MCF 10A (cell line): ENCODE measurements at regions not wholly inside any gene's neighbourhood (a gene's known extent, or its start where the extent isn't known, plus 50 kb on each side); places are given as distances from the start of the nearest gene placed in this dataset.

Experiments
- BruUV-seq: library from RNA; stranded (reverse); fragments of 400-500 nt; replicated peaks from 2 replicates; lab custom pipeline; 2021; lab: Mats Ljungman, UMichigan
- CTCF ChIA-PET: fragments of 300-600 bp; sonication (Branson Sonifier 250); formaldehyde crosslinking; extraction: SDS; loops from one replicate; lab custom pipeline; 2021; ENCODE audit warnings: antibody characterized with exemption, inconsistent platforms; lab: Yijun Ruan, JAX
- POLR2A ChIA-PET: fragments of 300-600, 350-650 bp; sonication (Branson Sonifier 250); formaldehyde crosslinking; extraction: SDS; loops from one replicate; lab custom pipeline; 2020; ENCODE audit warnings: antibody characterized with exemption, inconsistent platforms; lab: Yijun Ruan, JAX
- DNase-seq: peaks from one replicate; pipeline ENCODE4 v3.0.0-alpha.2; 2018; ENCODE audit not compliant: unreplicated experiment
- H3K27ac Mint-ChIP-seq: one replicate; pipeline ENCODE4 v1.8.0; 2022; ENCODE audit warnings: mild to moderate bottlenecking, low read depth, mixed read lengths; ENCODE audit not compliant: unreplicated experiment
- H3K27me3 Mint-ChIP-seq: one replicate; pipeline ENCODE4 v1.8.0; 2022; ENCODE audit warnings: mixed read lengths; ENCODE audit not compliant: insufficient read depth, unreplicated experiment
- H3K36me3 Mint-ChIP-seq: one replicate; pipeline ENCODE4 v1.8.0; 2022; ENCODE audit warnings: mild to moderate bottlenecking, moderate library complexity, mixed read lengths; ENCODE audit not compliant: insufficient read depth, unreplicated experiment
- H3K4me1 Mint-ChIP-seq: one replicate; pipeline ENCODE4 v1.8.0; 2022; ENCODE audit warnings: mixed read lengths; ENCODE audit not compliant: insufficient read depth, unreplicated experiment
- H3K4me3 Mint-ChIP-seq: one replicate; pipeline ENCODE4 v1.8.0; 2022; ENCODE audit warnings: mild to moderate bottlenecking, moderate library complexity, mixed read lengths; ENCODE audit not compliant: unreplicated experiment
- H3K9me3 Mint-ChIP-seq: one replicate; pipeline ENCODE4 v1.8.0; 2022; ENCODE audit warnings: mixed read lengths; ENCODE audit not compliant: unreplicated experiment
- CTCF ChIP-seq: fragments of 200-600 bp; IDR thresholded peaks from one replicate; pipeline ENCODE4 v1.8.0; 2022; ENCODE audit warnings: antibody characterized with exemption, mild to moderate bottlenecking; ENCODE audit not compliant: unreplicated experiment
- intact Hi-C: fragments of 100-400 bp; cut with micrococcal nuclease; formaldehyde crosslinking; loops from 2 replicates; pipeline ENCODE4 v1.14.1; 2022

DNA sequence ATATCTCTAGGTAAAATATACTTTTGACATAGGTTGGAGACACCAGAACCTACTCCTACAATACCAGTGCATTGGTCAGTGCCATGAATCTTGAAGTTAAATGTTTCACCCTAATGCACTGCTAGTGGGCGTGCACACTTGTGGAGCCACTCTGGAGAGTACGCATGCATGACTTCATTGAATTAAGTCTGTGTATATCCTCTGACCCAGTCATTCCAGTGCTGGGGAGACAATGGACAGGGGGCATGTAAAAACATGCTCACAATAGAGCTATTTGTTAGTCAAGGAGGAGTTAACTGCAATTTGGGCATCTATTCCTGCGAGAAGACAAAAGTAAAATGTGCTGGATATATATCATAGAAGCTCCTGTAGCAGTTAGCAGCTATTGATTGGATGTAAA lies 335.4 kb upstream of the NCAM1 start:
- H3K36me3 Mint-ChIP-seq: no peaks in the 10 kb centered on the region
- no peak overlapping the region for H3K27ac Mint-ChIP-seq
- no peaks in the 10 kb centered on the region for H3K9me3 Mint-ChIP-seq
- no peak for TF ChIP-seq CTCF
- peak; percentile 14 for DNase-seq
- H3K27me3 Mint-ChIP-seq: peaks cover 20% of the 10 kb centered on the region
- no peaks in the 10 kb centered on the region for H3K4me1 Mint-ChIP-seq
- intact Hi-C loops: no loop called here
- H3K4me3 Mint-ChIP-seq: no peak overlapping the region
- BruUV-seq: no TSS peak
- POLR2A ChIA-PET: interaction anchor here (0.7 to 1.4 kb wide), 2 partner anchors 11 to 15 kb away, joined by 3 to 4 read pairs; no protein-coding TSS in a partner anchor
- CTCF ChIA-PET: no interaction called here

DNA sequence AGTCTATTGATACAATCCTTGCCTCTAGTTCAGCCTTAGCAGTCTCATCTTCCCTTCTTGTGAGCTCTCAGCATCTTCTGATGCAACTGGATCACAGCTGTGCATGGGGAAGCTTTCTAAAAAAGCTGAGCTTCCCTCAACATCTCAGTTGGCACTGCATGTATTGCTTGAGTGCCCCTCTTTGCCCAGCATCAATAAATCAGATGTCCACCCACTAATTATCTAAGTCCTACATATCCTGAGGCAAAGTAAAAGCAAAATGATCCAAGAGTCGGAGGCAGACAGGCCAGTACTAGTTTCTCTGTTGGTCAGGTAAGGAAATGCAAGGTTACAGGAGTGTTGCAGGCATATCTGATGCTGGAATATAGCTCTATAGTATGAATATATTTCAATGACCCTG lies 334.5 kb upstream of the NCAM1 start:
- no peaks in the 10 kb centered on the region for H3K9me3 Mint-ChIP-seq
- ChIA-PET CTCF (interaction anchor here (1.0 kb wide), 1 partner anchor 169 kb away, joined by 4 read pairs; no protein-coding TSS in a partner anchor), POLR2A (no interaction called here)
- no peaks in the 10 kb centered on the region for H3K4me1 Mint-ChIP-seq
- H3K4me3 Mint-ChIP-seq: no peak overlapping the region
- H3K36me3 Mint-ChIP-seq: no peaks in the 10 kb centered on the region
- no TSS peak for BruUV-seq
- no peak overlapping the region for H3K27ac Mint-ChIP-seq
- peaks cover 24% of the 10 kb centered on the region for H3K27me3 Mint-ChIP-seq
- DNase-seq: no peak
- intact Hi-C loops: no loop called here
- TF ChIP-seq CTCF: no peak

GRCh38 chr11:112627588-112628045 lies 333.6 kb upstream of the NCAM1 start:
- POLR2A ChIA-PET: no interaction called here

DNA sequence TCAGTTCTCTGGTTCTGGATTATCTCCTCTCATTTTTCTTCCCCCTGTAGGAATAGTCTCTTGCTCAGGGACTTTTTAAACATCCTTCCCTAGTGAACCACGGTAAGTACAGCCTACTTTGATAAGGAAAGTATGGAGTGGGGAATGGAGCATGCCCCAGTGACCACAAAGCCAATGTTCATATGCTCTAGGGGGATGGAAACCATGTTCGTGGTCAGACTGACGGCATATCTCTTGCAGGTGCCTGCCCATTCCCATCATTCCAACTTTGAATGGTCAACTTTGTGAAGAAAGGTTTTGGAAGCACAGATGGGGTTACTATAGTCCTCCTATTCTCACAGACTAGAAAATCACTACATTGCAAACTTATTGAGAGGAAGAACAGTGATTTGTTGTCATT lies 332.5 kb upstream of the NCAM1 start:
- H3K36me3 Mint-ChIP-seq: no peaks in the 10 kb centered on the region
- CTCF ChIA-PET: interaction anchor here (0.5 to 0.6 kb wide), 2 partner anchors 9 to 50 kb away, joined by 3 read pairs; no protein-coding TSS in a partner anchor
- no peaks in the 10 kb centered on the region for H3K9me3 Mint-ChIP-seq
- no peak for TF ChIP-seq CTCF
- intact Hi-C loops: no loop called here
- no peak for DNase-seq
- POLR2A ChIA-PET: no interaction called here
- no peak overlapping the region for H3K27ac Mint-ChIP-seq
- no peaks in the 10 kb centered on the region for H3K4me1 Mint-ChIP-seq
- BruUV-seq: no TSS peak
- peaks cover 24% of the 10 kb centered on the region for H3K27me3 Mint-ChIP-seq
- no peak overlapping the region for H3K4me3 Mint-ChIP-seq

More at GRCh38 chr11:112627588-112628045, 333.6 kb upstream of the NCAM1 start:
- Mint-ChIP-seq H3K27me3 (peaks cover 24% of the 10 kb centered on the region), H3K36me3 (no peaks in the 10 kb centered on the region), H3K4me1 (no peaks in the 10 kb centered on the region), H3K4me3 (no peak overlapping the region), H3K27ac (no peak overlapping the region), H3K9me3 (no peaks in the 10 kb centered on the region)
- CTCF ChIA-PET: interaction anchor here (0.6 to 1.0 kb wide), 2 partner anchors 168 to 277 kb away, joined by 4 read pairs; no protein-coding TSS in a partner anchor
- no TSS peak for BruUV-seq
- DNase-seq: no peak
- no peak for TF ChIP-seq CTCF
- intact Hi-C loops: no loop called here
